ENCODE measurements at regions not wholly inside any gene's neighbourhood (a gene's known extent, or its start where the extent isn't known, plus 50 kb on each side); places are given as distances from the start of the nearest gene placed in this dataset.

- no peak for TF ChIP-seq CTCF (IDR thresholded peaks at IDR 0.05; ENCODE audit: borderline replicate concordance, extremely low read depth, low read length, poor library complexity, severe bottlenecking)
- no peak for TF ChIP-seq EZH2 (IDR thresholded peaks at IDR 0.05; ENCODE audit: borderline replicate concordance, low read depth, low read length, severe bottlenecking)
Observed at GRCh38 chr15:95737060-95737459, 593.4 kb upstream of the NR2F2 start.
